Nephron (organoid): ENCODE measurements at regions not wholly inside any gene's neighbourhood (a gene's known extent, or its start where the extent isn't known, plus 50 kb on each side); places are given as distances from the start of the nearest gene placed in this dataset.

ENCODE experiments used
- H3K27ac Mint-ChIP-seq, 3 experiments: 2 replicates each; pipeline ENCODE4 v1.8.0; 2020; ENCODE audit warnings: mixed read lengths in 3 of 3, mild to moderate bottlenecking in 2 of 3, moderate library complexity in 1 of 3
- H3K27me3 Mint-ChIP-seq: 2 replicates; pipeline ENCODE4 v1.8.0; 2021; ENCODE audit warnings: low read depth, mild to moderate bottlenecking, moderate library complexity, mixed read lengths
- H3K36me3 Mint-ChIP-seq: 2 replicates; pipeline ENCODE4 v1.8.0; 2020; ENCODE audit warnings: low read depth, mixed read lengths
- H3K4me1 Mint-ChIP-seq: 2 replicates; pipeline ENCODE4 v1.8.0; 2020; ENCODE audit warnings: mixed read lengths
- H3K4me3 Mint-ChIP-seq, 3 experiments: 2 replicates each; pipeline ENCODE4 v1.8.0; 2020; ENCODE audit warnings: mild to moderate bottlenecking in 3 of 3, mixed read lengths in 3 of 3, moderate library complexity in 2 of 3
- H3K9me3 Mint-ChIP-seq: 2 replicates; pipeline ENCODE4 v1.8.0; 2020; ENCODE audit warnings: mixed read lengths
- TF ChIP-seq, protein P1 (sequence below), 3 experiments: fragments of 200-600 bp; sonication (generic); IDR thresholded peaks; one replicate each; pipeline ENCODE4 v1.5.0; 2021; ENCODE audit warnings: antibody characterized with exemption in 3 of 3; ENCODE audit not compliant: unreplicated experiment in 3 of 3

DNA sequence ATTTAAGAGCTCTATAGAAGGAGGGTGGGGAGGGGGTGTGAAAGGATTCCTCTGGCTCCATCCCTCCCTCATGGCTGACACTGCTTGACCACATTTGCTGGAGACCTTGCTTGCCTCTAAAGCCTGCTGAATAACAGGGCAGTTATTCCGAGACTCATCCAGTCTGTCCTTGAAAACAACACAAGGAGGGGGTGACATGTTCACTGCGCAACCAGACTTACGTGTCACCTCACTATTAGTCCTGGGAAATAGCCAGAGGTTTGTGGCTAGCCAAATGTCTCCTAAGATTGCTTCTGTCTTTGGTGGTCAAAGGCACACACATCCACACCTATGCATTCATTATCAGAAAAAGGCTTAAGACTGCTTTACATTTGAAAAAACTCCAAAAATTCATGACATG is 256.2 kb upstream of the SKOR2 start:
- Mint-ChIP-seq H3K36me3 (no peaks in the 10 kb centered on the region), H3K4me3 (no peak overlapping the region), H3K27me3 (peaks cover 3% of the 10 kb centered on the region), H3K9me3 (no peaks in the 10 kb centered on the region), H3K27ac (no peak overlapping the region), H3K4me1 (no peaks in the 10 kb centered on the region)
- TF ChIP-seq, protein P1, sequence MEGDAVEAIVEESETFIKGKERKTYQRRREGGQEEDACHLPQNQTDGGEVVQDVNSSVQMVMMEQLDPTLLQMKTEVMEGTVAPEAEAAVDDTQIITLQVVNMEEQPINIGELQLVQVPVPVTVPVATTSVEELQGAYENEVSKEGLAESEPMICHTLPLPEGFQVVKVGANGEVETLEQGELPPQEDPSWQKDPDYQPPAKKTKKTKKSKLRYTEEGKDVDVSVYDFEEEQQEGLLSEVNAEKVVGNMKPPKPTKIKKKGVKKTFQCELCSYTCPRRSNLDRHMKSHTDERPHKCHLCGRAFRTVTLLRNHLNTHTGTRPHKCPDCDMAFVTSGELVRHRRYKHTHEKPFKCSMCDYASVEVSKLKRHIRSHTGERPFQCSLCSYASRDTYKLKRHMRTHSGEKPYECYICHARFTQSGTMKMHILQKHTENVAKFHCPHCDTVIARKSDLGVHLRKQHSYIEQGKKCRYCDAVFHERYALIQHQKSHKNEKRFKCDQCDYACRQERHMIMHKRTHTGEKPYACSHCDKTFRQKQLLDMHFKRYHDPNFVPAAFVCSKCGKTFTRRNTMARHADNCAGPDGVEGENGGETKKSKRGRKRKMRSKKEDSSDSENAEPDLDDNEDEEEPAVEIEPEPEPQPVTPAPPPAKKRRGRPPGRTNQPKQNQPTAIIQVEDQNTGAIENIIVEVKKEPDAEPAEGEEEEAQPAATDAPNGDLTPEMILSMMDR (IDR thresholded peaks at IDR 0.05; ENCODE audit: unreplicated experiment in 3 of 3), result no peak

DNA sequence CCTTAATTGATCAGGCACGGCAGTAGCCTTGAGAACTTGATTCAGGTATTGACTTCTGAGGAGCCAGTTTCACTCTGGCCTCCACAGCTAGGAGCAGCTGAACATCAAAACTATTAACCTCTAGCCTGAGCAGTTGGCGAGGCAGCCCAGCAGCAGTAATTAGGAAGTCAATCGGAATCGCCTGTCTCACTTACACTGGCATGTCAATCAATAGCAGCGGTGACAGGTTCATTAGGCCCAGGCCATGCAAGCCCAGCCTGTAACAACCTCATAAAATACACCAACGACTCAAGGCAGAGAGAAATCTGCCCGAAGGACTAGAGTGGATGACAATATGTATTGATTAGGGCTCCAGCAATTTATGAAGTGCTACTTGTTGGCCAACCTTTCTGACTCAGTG is 255.4 kb upstream of the SKOR2 start:
- TF ChIP-seq, protein P1 (IDR thresholded peaks at IDR 0.05; ENCODE audit: unreplicated experiment in 3 of 3), result no peak
- H3K4me1 Mint-ChIP-seq, result no peaks in the 10 kb centered on the region
- peaks cover 6% of the 10 kb centered on the region for H3K27me3 Mint-ChIP-seq
- no peaks in the 10 kb centered on the region for H3K36me3 Mint-ChIP-seq
- H3K4me3 Mint-ChIP-seq, result no peak overlapping the region
- no peak overlapping the region for H3K27ac Mint-ChIP-seq
- no peaks in the 10 kb centered on the region for H3K9me3 Mint-ChIP-seq

DNA sequence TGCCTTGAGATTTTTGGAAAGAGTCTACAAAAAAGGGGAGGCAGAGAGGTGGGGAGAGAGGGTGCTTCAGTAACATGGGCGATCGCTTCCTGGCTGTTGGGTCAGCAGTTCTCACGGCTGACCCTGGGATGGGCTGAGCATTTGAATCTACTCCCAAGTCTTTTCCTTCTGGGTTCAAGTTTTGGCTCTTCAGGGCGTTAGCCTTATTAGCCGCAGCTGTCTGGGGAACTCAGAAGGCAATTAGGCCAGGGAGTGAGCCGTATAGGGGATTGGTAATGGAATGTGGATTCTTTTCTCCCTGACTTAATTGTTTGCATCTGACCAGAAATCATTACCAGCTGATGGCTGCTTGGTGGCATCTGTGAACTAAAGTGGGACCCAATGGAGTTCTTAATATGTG is 250.5 kb upstream of the SKOR2 start:
- Mint-ChIP-seq H3K27ac (no peak overlapping the region), H3K9me3 (no peaks in the 10 kb centered on the region), H3K4me1 (no peaks in the 10 kb centered on the region), H3K27me3 (peaks cover 4% of the 10 kb centered on the region), H3K4me3 (no peak overlapping the region), H3K36me3 (no peaks in the 10 kb centered on the region)
- TF ChIP-seq, protein P1 (IDR thresholded peaks at IDR 0.05; ENCODE audit: unreplicated experiment in 3 of 3), result no peak

DNA sequence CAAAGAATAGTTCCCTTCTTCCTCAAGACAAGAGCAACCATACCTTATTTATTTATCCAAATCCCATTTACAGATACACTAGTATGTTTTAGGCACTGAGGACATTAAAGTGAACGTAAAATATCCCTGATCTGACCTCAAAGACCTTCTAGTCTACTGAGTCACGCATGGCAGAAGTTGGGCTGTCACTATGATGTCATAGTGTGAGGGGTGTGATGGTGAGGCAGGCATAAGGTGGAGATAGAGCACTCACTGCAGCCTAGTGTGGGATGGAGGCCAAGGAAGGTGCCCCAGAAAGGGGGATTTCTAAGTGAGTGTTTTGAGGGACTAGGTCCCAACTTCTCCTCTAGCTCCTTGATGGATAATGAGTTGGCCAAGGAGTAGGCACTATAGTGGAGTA is 249.5 kb upstream of the SKOR2 start:
- no peak overlapping the region for H3K4me3 Mint-ChIP-seq
- H3K27ac Mint-ChIP-seq, result no peak overlapping the region

DNA sequence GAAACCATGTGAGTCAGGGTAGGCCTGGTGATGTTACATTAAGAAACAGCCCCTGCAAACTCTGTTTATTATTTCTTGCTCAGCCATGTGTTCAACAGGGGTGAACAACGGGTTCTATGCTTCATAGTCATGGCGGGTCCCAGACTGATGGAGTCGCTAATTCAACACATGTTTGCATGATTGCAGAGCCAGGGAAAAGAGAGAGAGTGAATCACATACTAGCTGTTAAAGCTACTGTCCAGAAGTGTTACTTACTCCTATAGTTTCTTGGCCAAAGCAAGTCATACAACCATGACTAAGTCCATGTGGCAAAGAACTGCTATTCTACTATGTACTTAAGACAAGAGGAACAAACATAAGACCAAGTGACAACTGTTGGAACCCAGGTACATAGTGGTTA is 241.2 kb upstream of the SKOR2 start:
- Mint-ChIP-seq H3K4me3 (no peak overlapping the region), H3K4me1 (no peaks in the 10 kb centered on the region), H3K27ac (no peak overlapping the region), H3K9me3 (no peaks in the 10 kb centered on the region), H3K36me3 (no peaks in the 10 kb centered on the region), H3K27me3 (peaks cover 19% of the 10 kb centered on the region)
- TF ChIP-seq, protein P1 (IDR thresholded peaks at IDR 0.05; ENCODE audit: unreplicated experiment in 3 of 3), result no peak

More for the DNA sequence above, 249.5 kb upstream of the SKOR2 start:
- H3K36me3 Mint-ChIP-seq, result no peaks in the 10 kb centered on the region
- TF ChIP-seq, protein P1 (IDR thresholded peaks at IDR 0.05; ENCODE audit: unreplicated experiment in 3 of 3), result no peak
- peaks cover 4% of the 10 kb centered on the region for H3K27me3 Mint-ChIP-seq
- H3K9me3 Mint-ChIP-seq, result no peaks in the 10 kb centered on the region
- no peaks in the 10 kb centered on the region for H3K4me1 Mint-ChIP-seq

DNA sequence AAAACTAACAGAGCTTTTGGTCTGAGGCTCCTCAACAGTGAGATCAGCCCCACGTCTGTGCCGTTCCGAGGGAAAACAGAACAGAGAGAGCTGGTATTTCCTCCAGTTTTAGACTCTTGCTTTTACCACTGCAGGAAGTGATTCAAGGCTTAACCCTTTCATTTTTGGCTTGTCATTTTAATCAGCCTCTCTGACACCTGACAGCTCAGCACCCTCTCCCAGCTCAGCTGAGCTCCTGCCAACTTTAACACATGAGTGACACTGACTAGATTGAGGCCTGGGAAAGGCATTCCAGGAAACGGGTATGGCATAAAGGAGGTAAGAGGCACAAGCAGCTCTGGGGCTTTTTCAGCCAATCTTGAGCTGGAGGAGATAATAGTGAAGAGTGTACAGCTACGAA is 239.4 kb upstream of the SKOR2 start:
- Mint-ChIP-seq H3K27me3 (peaks cover 30% of the 10 kb centered on the region), H3K36me3 (no peaks in the 10 kb centered on the region), H3K27ac (no peak overlapping the region), H3K4me3 (no peak overlapping the region), H3K4me1 (no peaks in the 10 kb centered on the region), H3K9me3 (no peaks in the 10 kb centered on the region)
- TF ChIP-seq, protein P1 (IDR thresholded peaks at IDR 0.05; ENCODE audit: unreplicated experiment in 3 of 3), result no peak
